ENCODE measurements at regions not wholly inside any gene's neighbourhood (a gene's known extent, or its start where the extent isn't known, plus 50 kb on each side); places are given as distances from the start of the nearest gene placed in this dataset.

DNA sequence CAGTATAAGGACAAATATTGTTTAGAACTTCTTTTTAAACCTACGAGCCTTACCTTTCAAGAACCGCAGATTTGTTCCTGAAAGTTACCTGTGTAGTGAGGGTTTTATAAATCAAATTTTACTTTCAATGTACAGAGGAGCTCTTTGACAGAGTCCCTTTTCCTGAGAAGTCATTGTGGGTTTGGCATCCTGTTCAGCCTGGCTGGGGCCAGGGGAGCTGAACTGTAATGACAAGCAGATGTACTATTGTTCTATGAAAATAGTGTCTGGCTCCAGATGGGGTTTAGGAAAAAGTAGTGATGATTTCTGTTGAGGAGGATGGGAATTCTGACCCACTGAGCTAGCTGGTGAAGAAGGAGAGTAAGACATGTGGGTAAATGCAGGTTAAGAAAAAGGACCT is 196.2 kb upstream of the PGRMC2 start:
- DNase-seq (ENCODE audit: low spot score): no peak

DNA sequence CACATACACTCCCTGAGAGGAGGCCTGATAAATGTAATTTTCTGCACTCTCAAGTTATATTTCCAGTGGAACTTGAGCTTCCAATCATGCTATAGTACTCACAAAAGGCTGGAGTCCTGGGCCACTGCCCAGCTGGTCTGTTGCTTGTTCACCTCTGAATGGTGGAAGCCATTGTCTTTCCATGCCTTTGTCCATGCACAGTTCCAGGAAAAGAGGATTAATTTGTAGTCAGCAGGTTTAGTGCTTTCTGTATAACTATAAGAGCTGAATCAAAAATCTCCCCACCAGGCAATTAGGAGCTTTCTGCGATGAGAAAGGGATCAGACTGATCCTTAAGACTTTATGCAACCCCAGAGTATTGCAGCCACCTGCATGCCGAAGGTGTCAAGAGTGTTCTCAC is 195.4 kb upstream of the PGRMC2 start:
- DNase-seq (ENCODE audit: low spot score): no peak

GRCh38 chr4:128481752-128482480 is 194.3 kb upstream of the PGRMC2 start:
- DNase-seq (ENCODE audit: low spot score): no peak

DNA sequence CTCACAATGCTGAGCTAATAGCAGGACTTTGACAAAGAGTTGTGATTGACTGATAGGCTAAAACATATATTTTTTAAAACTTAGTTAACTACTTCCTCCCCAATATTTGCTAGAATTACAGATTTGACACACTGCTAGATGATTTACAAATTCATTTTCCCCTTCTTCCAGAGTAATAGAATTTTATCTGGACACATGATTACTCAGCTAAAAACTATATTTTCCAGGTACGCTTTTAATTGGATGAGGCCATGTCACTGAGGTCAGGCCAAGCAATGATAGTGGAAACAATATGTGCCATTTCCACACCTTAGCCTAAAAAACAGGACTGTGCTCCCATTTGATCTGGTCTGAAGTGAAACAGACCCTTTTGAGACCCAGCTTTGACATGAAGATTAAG is 193.3 kb upstream of the PGRMC2 start:
- no peak for DNase-seq (ENCODE audit: low spot score)

GRCh38 chr4:128477540-128477939 is 189.9 kb upstream of the PGRMC2 start:
- no peak for DNase-seq (ENCODE audit: low spot score)

DNA sequence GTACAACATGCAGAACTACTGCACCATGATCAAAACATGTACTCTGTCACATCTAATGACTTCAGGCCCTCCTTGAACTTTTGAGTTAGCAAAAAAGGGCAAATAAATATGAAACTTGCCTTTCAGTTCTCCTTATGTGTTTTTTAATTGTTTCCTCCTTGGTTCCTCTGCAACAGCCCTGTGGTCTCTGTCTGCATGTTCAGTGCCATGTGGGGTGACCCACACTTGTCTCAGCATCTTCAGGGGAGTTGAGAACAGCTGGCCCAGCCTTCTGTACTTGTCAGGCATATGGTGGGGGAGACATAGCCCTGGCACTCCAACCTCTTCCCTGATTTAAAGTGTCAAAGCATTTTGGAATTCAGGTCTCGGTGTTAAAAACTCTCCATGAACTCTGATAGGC is 188.0 kb upstream of the PGRMC2 start:
- no peak for DNase-seq (ENCODE audit: low spot score)

DNA sequence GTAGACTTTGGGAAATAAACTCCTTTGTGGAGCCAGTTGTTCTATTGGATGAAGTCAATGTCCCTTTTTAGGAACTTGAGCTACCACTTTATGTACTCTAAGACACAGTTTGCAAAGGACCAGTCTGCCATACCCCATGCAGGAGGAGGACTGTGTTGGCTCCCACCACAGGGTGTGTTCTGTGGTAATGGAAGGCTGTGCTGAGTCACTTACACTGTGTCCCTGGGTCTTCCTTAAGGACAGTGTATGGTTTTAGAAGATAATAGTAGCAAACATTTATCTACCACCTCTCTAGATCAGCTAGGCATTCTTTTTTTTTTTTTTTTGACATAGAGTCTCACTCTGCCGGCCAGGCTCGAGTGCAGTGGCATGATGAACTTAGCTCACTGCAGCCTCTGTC is 184.0 kb upstream of the PGRMC2 start:
- DNase-seq (ENCODE audit: low spot score): peak; percentile 75

GRCh38 chr4:128470492-128471053 is 183.0 kb upstream of the PGRMC2 start:
- DNase-seq (ENCODE audit: low spot score): no peak

GRCh38 chr4:128468123-128468989 is 180.7 kb upstream of the PGRMC2 start:
- peak; percentile 77 for DNase-seq (ENCODE audit: low spot score)

GRCh38 chr4:128465523-128465922 is 177.9 kb upstream of the PGRMC2 start:
- no peak for DNase-seq (ENCODE audit: low spot score)

GRCh38 chr4:128463006-128463405 is 175.4 kb upstream of the PGRMC2 start:
- no peak for DNase-seq (ENCODE audit: low spot score)

GRCh38 chr4:128462103-128462783 is 174.6 kb upstream of the PGRMC2 start:
- no peak for DNase-seq (ENCODE audit: low spot score)

DNA sequence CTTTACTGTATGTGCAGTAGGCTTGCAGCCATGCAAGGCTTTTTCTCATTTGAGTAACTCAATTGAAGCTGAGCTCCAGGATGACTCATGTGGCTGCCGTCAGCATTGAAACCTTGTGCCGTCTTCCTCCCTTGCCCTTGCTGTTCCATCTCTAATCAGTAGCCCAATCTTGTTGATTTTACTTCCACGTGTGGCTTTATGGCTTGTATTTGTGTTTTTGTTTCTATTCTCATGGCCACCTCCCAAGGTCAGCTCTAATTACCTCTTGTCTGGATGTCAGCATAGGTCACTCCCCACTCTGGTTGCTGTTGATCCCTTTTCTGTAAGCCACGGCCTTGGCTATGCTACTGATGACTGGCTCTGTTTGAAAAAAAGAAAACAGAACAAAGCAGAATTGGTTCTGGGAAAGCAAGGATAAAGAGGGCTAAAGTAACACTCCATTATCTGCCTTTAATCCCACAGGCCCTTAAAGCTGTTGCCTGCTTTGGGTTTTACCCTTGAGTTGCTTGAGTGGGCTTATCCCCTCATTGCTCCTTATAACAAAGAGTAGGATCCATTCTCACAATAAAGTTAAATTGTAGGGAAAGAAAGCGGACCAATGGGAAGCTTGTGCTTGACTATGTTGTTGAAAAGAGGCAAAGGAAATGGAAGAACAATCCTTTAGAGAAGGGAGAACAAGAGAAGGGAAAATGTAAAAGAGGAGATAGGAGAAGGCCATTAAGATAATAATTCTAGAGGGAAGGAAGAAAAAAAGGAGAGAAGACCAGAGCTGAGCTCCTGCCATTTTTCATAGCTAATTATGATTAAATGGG is 173.9 kb upstream of the PGRMC2 start:
- DNase-seq (ENCODE audit: low spot score): no peak

GRCh38 chr4:128459547-128459946 is 171.9 kb upstream of the PGRMC2 start:
- no peak for DNase-seq (ENCODE audit: low spot score)

DNA sequence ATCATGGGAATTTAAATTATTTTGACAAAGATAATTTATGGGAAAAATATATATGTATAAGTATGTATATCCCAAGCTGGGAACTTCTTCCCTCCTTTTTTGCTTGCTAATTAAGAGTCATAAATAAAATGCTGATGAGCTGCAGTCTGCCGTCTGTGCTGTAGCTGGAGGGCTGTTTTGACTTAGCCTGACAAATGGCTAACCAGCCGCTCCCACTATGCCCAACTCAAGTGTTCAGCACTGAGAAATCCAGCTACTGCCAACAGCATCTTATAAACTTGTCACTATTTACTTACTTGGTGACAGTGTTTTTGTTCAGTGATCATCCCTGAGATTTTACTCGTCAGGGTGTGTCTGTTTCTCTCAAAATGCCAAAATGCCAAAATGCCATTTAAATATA is 171.2 kb upstream of the PGRMC2 start:
- no peak for DNase-seq (ENCODE audit: low spot score)

DNA sequence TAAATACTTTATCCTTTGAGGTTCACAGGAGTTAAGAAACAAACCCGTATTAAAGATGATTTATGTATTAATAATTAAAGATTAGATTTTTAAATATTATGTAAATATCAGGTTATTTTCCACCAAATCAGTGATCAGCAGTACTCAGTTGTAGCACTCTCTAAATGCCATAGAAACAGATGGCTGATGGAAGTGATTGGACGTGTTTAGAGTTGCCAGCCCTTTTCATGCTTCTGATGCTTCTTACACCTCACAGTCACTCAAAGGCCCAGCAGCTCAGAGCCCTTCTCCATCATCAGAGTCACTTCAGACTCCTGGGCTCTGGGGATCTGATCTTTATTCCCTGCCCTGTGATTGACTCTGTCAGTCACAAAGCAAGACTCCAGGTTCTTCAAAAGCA is 170.1 kb upstream of the PGRMC2 start:
- DNase-seq (ENCODE audit: low spot score): no peak

DNA sequence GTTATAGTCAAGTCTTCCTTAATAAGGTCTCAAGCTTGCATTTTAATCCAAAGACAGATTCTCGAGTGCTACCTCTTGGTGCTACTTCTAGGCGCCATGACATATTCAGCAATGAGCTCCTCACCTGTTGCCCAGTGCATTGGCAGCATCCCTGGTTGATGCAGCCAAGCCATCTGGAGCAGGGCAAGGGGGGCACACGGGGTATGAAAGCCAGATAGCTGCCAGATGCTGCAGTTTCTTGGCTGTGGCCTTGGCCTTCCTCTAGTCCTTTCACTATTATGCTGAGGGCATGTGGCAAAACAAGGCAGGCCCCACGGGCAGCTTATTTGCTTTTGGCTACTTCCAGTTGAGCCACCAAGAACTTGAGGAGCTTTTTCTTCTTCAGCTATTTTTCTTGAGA is 168.6 kb upstream of the PGRMC2 start:
- DNase-seq (ENCODE audit: low spot score): no peak

GRCh38 chr4:128455480-128455879 is 167.9 kb upstream of the PGRMC2 start:
- no peak for DNase-seq (ENCODE audit: low spot score)

DNA sequence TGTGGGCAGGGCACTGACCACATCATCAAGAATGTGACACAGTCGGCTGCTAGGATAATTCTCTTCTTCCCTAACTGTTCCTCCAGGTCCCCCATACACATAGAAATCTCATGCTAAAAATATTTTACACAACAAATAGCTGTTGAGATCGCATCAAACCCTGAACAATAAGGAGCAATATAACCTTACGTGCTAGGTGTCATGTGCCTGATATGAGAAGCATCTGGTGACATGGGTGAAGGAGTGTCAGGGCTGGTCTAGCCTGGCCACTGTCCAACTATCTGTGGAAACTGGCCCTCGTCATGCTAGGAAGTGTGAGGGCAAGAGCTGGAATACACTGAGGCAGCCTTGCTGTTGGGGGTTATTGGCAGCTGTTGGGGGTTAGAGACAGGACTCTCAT is 167.3 kb upstream of the PGRMC2 start:
- DNase-seq (ENCODE audit: low spot score): peak; percentile 46

DNA sequence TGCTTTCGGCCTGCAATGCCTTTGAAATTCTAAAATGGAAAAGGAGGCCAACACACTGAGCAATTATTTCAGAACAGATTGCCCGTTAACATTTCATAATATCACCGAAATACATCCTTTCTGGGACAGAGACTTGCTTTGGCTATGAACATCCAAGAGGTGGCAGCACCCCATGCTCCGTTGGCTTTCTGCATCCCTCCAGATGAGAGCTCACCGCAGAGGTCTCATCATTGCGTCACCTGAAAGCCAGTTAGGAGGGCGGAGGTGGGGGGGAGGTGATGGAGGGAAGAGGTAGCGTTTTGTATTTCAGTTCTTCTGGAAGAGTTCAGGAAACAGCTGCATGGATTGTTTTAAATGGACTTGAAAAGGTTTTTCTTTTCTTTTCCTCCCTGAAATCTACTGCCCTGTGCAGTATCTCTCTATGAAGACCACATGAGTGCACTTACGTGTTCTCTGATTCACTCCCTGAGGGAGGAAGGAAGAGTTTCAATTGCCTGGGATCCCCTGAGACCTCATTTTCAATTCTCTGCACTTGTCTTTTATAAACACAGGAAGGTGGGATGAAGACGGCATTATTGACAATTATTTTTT is 166.8 kb upstream of the PGRMC2 start:
- peak; percentile 82 for DNase-seq (ENCODE audit: low spot score)

DNA sequence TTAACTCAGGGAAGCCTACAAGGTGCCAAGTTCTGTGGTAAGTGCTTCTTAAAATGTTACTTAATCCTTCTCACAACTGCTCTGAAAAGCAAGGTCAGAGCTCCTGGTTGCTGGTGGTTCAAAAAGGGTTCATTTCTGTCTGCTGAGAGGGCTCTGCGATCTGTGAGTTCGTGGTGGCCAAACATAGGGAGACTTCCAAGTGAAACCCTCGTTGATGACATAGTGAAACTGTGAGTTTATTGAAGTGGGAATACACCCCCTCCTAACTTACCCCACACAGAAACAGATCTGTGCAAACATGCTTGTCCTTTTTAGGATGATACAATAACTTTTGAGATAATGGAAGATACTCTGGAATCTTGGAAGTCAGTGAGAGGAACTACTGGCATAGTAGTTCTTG is 164.8 kb upstream of the PGRMC2 start:
- no peak for DNase-seq (ENCODE audit: low spot score)

Data from hematopoietic multipotent progenitor cell treated with erythropoietin and hydrocortisone succinate and interleukin-3 and kit ligand, for 15 days (in vitro differentiated cells).